ENCODE measurements at regions not wholly inside any gene's neighbourhood (a gene's known extent, or its start where the extent isn't known, plus 50 kb on each side); places are given as distances from the start of the nearest gene placed in this dataset.

GRCh38 chr5:124402144-124402581, 344.3 kb downstream of the ZNF608 start:
- TF ChIP-seq EZH2 (IDR thresholded peaks at IDR 0.05) (no peak), POLR2AphosphoS5 (IDR thresholded peaks at IDR 0.05; ENCODE audit: borderline replicate concordance, low read depth, low read length) (no peak)
